HL-60 (cell line): ENCODE measurements at regions not wholly inside any gene's neighbourhood (a gene's known extent, or its start where the extent isn't known, plus 50 kb on each side); places are given as distances from the start of the nearest gene placed in this dataset.
A peak's percentile ranks its signal among the peaks of the same experiment; 100 is the strongest.

Experiments
- DNase-seq, 2 experiments: peaks; one replicate each; pipeline ENCODE4 v3.0.0-alpha.2; 2010 to 2020; ENCODE audit warnings: low read depth in 1 of 2, low spot score in 1 of 2
- H3K27ac ChIP-seq: fragments of 250-450 bp; sonication (Bioruptor Pico); replicated peaks from 2 replicates; pipeline ENCODE4 v1.5.1; 2020; ENCODE audit warnings: mild to moderate bottlenecking, moderate library complexity
- H3K27me3 ChIP-seq: fragments of 250-450 bp; sonication (Bioruptor Pico); 2 replicates; pipeline ENCODE4 v1.5.1; 2021; ENCODE audit warnings: mild to moderate bottlenecking, moderate library complexity; ENCODE audit not compliant: insufficient read depth, poor library complexity, severe bottlenecking
- H3K4me3 ChIP-seq: replicated peaks from 2 replicates; pipeline ENCODE4 v1.5.1; 2011; ENCODE audit warnings: mild to moderate bottlenecking, control low read depth, low read length; ENCODE audit not compliant: insufficient read depth
- GABPA ChIP-seq: IDR thresholded peaks from 2 replicates; pipeline ENCODE4 v1.6.1; 2012; ENCODE audit warnings: low read depth
- POLR2AphosphoS5 ChIP-seq: IDR thresholded peaks from 2 replicates; pipeline ENCODE4 v1.6.1; 2012; ENCODE audit warnings: low read depth
- SPI1 ChIP-seq: IDR thresholded peaks from 2 replicates; pipeline ENCODE4 v1.6.1; 2012; ENCODE audit warnings: low read depth, mild to moderate bottlenecking, borderline replicate concordance
- TF ChIP-seq, protein P1 (sequence below): IDR thresholded peaks from 2 replicates; pipeline ENCODE4 v1.6.1; 2012; ENCODE audit warnings: low read depth; ENCODE audit not compliant: insufficient replicate concordance
- TF ChIP-seq, protein P2 (sequence below): IDR thresholded peaks from one replicate; pipeline ENCODE4 v1.5.1; 2011; ENCODE audit warnings: low read length, control low read depth, inconsistent platforms; ENCODE audit not compliant: insufficient read depth

DNA sequence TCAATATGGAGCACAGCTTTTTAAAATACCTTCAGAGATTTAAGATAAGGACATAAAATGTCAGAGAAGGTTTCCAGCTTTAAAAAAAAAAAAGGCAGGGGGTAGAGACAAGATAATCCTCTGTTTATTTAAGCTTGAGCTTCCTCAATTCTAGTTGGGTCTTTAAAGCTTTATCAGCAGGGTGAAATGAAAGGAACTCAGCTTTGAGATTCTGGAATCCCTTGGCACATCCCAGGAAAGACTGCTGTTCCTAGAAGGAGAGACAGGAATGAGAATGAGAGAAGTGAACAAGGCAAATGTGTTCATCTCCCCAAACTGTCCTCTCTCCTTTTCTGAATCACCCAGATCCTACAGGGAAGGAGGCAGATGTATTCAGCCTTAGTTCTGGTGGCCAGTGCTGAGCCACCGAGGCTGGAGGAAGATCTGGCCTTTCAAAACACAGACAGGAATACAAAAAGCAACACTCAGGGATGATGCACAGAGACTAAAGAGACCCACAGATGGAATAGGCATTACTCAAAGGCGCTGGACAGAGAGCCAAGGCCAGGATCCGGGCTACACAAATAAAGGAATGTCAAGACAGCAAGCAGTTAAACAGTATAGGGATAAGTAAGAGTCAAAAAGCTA is 385.8 kb upstream of the DUSP10 start:
- no peak for DNase-seq
- TF ChIP-seq SPI1 (no peak), GABPA (no peak)
- TF ChIP-seq, protein P1, sequence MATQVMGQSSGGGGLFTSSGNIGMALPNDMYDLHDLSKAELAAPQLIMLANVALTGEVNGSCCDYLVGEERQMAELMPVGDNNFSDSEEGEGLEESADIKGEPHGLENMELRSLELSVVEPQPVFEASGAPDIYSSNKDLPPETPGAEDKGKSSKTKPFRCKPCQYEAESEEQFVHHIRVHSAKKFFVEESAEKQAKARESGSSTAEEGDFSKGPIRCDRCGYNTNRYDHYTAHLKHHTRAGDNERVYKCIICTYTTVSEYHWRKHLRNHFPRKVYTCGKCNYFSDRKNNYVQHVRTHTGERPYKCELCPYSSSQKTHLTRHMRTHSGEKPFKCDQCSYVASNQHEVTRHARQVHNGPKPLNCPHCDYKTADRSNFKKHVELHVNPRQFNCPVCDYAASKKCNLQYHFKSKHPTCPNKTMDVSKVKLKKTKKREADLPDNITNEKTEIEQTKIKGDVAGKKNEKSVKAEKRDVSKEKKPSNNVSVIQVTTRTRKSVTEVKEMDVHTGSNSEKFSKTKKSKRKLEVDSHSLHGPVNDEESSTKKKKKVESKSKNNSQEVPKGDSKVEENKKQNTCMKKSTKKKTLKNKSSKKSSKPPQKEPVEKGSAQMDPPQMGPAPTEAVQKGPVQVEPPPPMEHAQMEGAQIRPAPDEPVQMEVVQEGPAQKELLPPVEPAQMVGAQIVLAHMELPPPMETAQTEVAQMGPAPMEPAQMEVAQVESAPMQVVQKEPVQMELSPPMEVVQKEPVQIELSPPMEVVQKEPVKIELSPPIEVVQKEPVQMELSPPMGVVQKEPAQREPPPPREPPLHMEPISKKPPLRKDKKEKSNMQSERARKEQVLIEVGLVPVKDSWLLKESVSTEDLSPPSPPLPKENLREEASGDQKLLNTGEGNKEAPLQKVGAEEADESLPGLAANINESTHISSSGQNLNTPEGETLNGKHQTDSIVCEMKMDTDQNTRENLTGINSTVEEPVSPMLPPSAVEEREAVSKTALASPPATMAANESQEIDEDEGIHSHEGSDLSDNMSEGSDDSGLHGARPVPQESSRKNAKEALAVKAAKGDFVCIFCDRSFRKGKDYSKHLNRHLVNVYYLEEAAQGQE: no peak

DNA sequence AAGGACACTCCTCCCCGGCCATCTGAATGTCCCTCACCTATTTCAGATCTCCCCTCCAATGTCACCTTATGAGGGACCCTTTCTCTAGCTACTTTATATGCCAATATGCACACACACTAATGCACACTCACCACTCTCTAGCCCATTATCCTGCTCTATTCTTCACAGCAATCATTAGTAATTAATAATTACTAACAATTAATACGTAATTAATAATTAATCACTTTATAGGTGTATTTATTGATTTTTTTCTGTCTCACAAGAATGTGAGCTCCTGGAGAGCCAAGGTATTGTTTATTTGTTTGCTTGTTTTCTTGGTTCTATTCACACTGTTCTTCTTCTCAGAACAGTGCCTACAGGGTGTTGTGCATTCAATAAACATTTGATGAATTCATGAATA is 385.2 kb upstream of the DUSP10 start:
- Histone ChIP-seq H3K4me3 (no peak overlapping the region), H3K27me3 (peaks cover 2% of the 10 kb centered on the region), H3K27ac (no peak overlapping the region)
- no peak for TF ChIP-seq GABPA
- DNase-seq: no peak

More for the DNA sequence above, 385.8 kb upstream of the DUSP10 start:
- Histone ChIP-seq H3K27ac (no peak overlapping the region), H3K27me3 (no peaks in the 10 kb centered on the region), H3K4me3 (no peak overlapping the region)

DNA sequence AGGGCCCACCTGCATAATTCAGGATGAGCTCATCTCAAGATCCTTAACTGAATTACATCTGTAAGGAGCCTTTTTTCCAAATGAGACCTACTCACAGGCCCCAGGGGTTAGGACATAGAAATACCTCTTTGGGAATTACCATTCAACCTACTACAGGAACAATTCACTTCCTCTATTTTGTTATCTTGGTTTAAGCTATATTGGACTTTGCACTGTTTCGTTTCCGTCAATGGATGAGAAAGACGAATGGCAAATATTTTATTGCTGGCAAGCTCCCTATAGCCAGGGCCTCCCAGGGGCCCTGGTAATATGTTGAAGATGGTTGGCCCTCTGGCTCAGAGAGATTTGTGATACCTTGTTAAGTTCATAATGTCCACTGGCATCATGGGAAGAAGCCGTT is 384.2 kb upstream of the DUSP10 start:
- Histone ChIP-seq H3K27me3 (peaks cover 2% of the 10 kb centered on the region), H3K4me3 (no peak overlapping the region), H3K27ac (no peak overlapping the region)
- DNase-seq: no peak
- TF ChIP-seq POLR2AphosphoS5: no peak
- TF ChIP-seq SPI1: peak; percentile 71

DNA sequence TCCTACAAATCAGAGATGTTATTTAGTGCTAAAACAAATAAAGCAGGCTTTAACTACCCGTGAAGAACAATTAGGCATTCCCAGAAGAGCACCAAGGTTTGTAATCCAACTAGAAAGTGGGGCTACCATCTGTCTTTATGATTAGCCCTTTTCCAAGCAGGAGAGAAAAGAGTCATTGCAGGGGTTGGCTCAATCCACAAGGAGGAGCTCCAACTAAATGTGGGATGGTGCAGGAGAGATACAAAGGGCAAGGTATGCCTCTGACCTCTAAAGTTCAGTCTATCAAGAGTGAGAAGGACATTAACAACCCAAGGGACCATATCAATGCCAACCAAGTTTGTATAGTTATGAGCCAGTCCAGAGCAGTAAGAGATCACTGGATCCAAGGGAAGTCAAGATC is 382.7 kb upstream of the DUSP10 start:
- TF ChIP-seq, protein P1: no peak
- TF ChIP-seq SPI1: no peak
- TF ChIP-seq POLR2AphosphoS5: no peak
- TF ChIP-seq GABPA: no peak
- TF ChIP-seq, protein P2, sequence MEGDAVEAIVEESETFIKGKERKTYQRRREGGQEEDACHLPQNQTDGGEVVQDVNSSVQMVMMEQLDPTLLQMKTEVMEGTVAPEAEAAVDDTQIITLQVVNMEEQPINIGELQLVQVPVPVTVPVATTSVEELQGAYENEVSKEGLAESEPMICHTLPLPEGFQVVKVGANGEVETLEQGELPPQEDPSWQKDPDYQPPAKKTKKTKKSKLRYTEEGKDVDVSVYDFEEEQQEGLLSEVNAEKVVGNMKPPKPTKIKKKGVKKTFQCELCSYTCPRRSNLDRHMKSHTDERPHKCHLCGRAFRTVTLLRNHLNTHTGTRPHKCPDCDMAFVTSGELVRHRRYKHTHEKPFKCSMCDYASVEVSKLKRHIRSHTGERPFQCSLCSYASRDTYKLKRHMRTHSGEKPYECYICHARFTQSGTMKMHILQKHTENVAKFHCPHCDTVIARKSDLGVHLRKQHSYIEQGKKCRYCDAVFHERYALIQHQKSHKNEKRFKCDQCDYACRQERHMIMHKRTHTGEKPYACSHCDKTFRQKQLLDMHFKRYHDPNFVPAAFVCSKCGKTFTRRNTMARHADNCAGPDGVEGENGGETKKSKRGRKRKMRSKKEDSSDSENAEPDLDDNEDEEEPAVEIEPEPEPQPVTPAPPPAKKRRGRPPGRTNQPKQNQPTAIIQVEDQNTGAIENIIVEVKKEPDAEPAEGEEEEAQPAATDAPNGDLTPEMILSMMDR: no peak
- H3K4me3 ChIP-seq: no peak overlapping the region
- H3K27ac ChIP-seq: no peak overlapping the region
- peaks cover 4% of the 10 kb centered on the region for H3K27me3 ChIP-seq
- no peak for DNase-seq

DNA sequence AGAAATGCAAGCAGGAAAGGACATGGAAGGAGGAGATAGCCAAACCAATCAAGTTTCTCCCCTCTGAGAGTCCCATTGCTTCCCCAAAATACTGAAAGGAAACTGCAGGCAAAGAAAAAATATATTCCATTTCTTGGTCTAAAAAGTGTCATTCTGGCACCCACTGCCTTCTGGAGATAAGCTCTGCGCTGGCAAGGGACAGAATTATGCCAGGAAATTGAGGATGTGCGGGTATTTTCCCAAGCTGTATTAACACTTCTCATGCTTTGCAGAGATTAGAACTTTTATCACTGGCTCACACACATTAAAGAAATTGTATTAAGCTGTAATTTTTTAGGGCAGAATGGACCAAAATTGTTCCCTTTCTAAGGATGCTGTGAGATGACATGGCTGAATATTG is 381.2 kb upstream of the DUSP10 start:
- TF ChIP-seq SPI1: no peak
- no peak for TF ChIP-seq POLR2AphosphoS5
- TF ChIP-seq, protein P2: no peak
- TF ChIP-seq, protein P1: no peak
- TF ChIP-seq GABPA: no peak
- H3K27me3 ChIP-seq: peaks cover 5% of the 10 kb centered on the region
- no peak overlapping the region for H3K27ac ChIP-seq
- no peak overlapping the region for H3K4me3 ChIP-seq
- no peak for DNase-seq
